ENCODE measurements at regions not wholly inside any gene's neighbourhood (a gene's known extent, or its start where the extent isn't known, plus 50 kb on each side); places are given as distances from the start of the nearest gene placed in this dataset.

DNA sequence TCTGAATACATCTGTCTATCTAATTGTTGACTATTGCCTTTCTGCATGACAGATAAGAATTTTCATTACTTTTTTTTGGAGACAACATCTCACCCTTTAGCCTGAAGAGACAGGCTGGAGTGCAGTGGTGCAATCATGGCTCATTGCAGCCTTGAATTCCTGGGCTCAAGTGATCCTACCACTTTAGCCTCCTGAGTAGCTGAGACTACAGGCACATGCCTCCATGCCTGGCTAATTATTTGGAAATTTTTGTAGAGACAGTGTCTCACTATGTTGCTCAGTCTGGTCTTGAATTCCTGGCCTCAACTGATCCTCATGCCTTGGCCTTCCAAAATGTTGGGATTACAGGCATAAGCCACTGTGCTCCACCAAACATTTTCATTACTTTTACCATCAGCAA is 99.8 kb upstream of the ELAC2 start:
- no peak for TF ChIP-seq POLR2A (IDR thresholded peaks at IDR 0.05)
- TF ChIP-seq, protein P1, sequence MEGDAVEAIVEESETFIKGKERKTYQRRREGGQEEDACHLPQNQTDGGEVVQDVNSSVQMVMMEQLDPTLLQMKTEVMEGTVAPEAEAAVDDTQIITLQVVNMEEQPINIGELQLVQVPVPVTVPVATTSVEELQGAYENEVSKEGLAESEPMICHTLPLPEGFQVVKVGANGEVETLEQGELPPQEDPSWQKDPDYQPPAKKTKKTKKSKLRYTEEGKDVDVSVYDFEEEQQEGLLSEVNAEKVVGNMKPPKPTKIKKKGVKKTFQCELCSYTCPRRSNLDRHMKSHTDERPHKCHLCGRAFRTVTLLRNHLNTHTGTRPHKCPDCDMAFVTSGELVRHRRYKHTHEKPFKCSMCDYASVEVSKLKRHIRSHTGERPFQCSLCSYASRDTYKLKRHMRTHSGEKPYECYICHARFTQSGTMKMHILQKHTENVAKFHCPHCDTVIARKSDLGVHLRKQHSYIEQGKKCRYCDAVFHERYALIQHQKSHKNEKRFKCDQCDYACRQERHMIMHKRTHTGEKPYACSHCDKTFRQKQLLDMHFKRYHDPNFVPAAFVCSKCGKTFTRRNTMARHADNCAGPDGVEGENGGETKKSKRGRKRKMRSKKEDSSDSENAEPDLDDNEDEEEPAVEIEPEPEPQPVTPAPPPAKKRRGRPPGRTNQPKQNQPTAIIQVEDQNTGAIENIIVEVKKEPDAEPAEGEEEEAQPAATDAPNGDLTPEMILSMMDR (IDR thresholded peaks at IDR 0.05): no peak
